GM23338 (cell line): ENCODE measurements at regions not wholly inside any gene's neighbourhood (a gene's known extent, or its start where the extent isn't known, plus 50 kb on each side); places are given as distances from the start of the nearest gene placed in this dataset.
A peak's percentile ranks its signal among the peaks of the same experiment; 100 is the strongest.

ENCODE experiments used
- ATAC-seq: fragments of 200-7000 bp; cut with Tn5 transposase; 3 replicates; pipeline ENCODE4 v1.9.1; 2020
- DNase-seq: peaks from one replicate; pipeline ENCODE4 v3.0.0-alpha.2; 2015; ENCODE audit warnings: low spot score
- H2AFZ ChIP-seq: fragments of 200-600 bp; sonication (generic); 2 replicates; pipeline ENCODE4 v1.8.0; 2016; ENCODE audit warnings: antibody characterized with exemption, mild to moderate bottlenecking, moderate library complexity
- H3F3A ChIP-seq: fragments of 200-600 bp; sonication (generic); replicated peaks from 2 replicates; pipeline ENCODE4 v1.8.0; 2017; ENCODE audit warnings: antibody characterized with exemption, mixed run types, low read depth
- H3K27ac ChIP-seq: fragments of 200-600 bp; sonication (generic); 2 replicates; pipeline ENCODE4 v1.6.1; 2016; ENCODE audit warnings: low read depth
- H3K27me3 ChIP-seq: fragments of 200-600 bp; sonication (generic); 2 replicates; pipeline ENCODE4 v1.8.0; 2016; ENCODE audit warnings: mild to moderate bottlenecking, mixed run types, moderate library complexity; ENCODE audit not compliant: insufficient read depth
- H3K36me3 ChIP-seq: fragments of 200-600 bp; sonication (generic); 2 replicates; pipeline ENCODE4 v1.8.0; 2016; ENCODE audit warnings: mild to moderate bottlenecking; ENCODE audit not compliant: insufficient read depth
- H3K4me1 ChIP-seq: fragments of 200-600 bp; sonication (generic); 2 replicates; pipeline ENCODE4 v1.8.0; 2016; ENCODE audit warnings: mild to moderate bottlenecking, moderate library complexity; ENCODE audit not compliant: insufficient read depth
- H3K4me2 ChIP-seq: fragments of 200-600 bp; sonication (generic); 2 replicates; pipeline ENCODE4 v1.7.1; 2017; ENCODE audit warnings: mixed run types
- H3K4me3 ChIP-seq: fragments of 200-600 bp; sonication (generic); 2 replicates; pipeline ENCODE4 v1.6.1; 2016; ENCODE audit warnings: mixed run types
- H3K79me2 ChIP-seq: fragments of 200-600 bp; sonication (generic); replicated peaks from 2 replicates; pipeline ENCODE4 v1.8.0; 2017; ENCODE audit warnings: mild to moderate bottlenecking; ENCODE audit not compliant: insufficient read depth
- H3K9me2 ChIP-seq: fragments of 200-600 bp; sonication (generic); 2 replicates; pipeline ENCODE4 v1.8.0; 2017; ENCODE audit not compliant: insufficient read depth
- H4K20me1 ChIP-seq: fragments of 200-600 bp; sonication (generic); replicated peaks from 2 replicates; pipeline ENCODE4 v1.8.0; 2017; ENCODE audit warnings: mild to moderate bottlenecking; ENCODE audit not compliant: insufficient read depth
- H3K27ac Mint-ChIP-seq: 2 replicates; pipeline ENCODE4 v1.8.0; 2020; ENCODE audit warnings: inconsistent platforms, mild to moderate bottlenecking, moderate library complexity, mixed read lengths
- H3K27me3 Mint-ChIP-seq: 3 replicates; pipeline ENCODE4 v1.8.0; 2022; ENCODE audit warnings: low read depth, mild to moderate bottlenecking, moderate library complexity, mixed read lengths, inconsistent platforms; ENCODE audit not compliant: insufficient read depth, poor library complexity
- H3K36me3 Mint-ChIP-seq: 3 replicates; pipeline ENCODE4 v1.8.0; 2021; ENCODE audit warnings: low read depth, mild to moderate bottlenecking, inconsistent platforms, moderate library complexity, mixed read lengths
- H3K4me1 Mint-ChIP-seq: 3 replicates; pipeline ENCODE4 v1.8.0; 2020; ENCODE audit warnings: mild to moderate bottlenecking, inconsistent platforms, mixed read lengths
- H3K4me3 Mint-ChIP-seq: 3 replicates; pipeline ENCODE4 v1.8.0; 2021; ENCODE audit warnings: moderate library complexity, mild to moderate bottlenecking, inconsistent platforms, mixed read lengths
- H3K9me3 Mint-ChIP-seq: 3 replicates; pipeline ENCODE4 v1.8.0; 2020; ENCODE audit warnings: moderate library complexity, mild to moderate bottlenecking, inconsistent platforms, mixed read lengths
- CREB1 ChIP-seq: fragments of 250-450 bp; sonication (Bioruptor Pico); IDR thresholded peaks from 2 replicates; pipeline ENCODE4 v1.5.0; 2020; ENCODE audit warnings: low read depth, mild to moderate bottlenecking, moderate library complexity
- CTCF ChIP-seq, 2 experiments: fragments of 200-600 bp in 1 of 2; sonication (generic) in 1 of 2; conservative IDR thresholded peaks; 2 replicates each; pipeline versions ENCODE4 v1.5.1 to v1.6.1; 2016 to 2017; ENCODE audit warnings: antibody characterized with exemption in 2 of 2, low read depth in 2 of 2, mild to moderate bottlenecking in 2 of 2, moderate library complexity in 1 of 2
- ETS1 ChIP-seq: IDR thresholded peaks from 2 replicates; pipeline ENCODE4 v1.6.1; 2016; ENCODE audit warnings: antibody characterized with exemption
- EZH2 ChIP-seq: fragments of 200-600 bp; sonication (generic); IDR thresholded peaks from one replicate; pipeline ENCODE4 v1.8.0; 2017; ENCODE audit warnings: antibody characterized with exemption, mild to moderate bottlenecking, low read depth; ENCODE audit not compliant: unreplicated experiment
- EZH2phosphoT487 ChIP-seq: fragments of 200-600 bp; sonication (generic); IDR thresholded peaks from one replicate; pipeline ENCODE4 v1.8.1; 2018; ENCODE audit warnings: antibody characterized with exemption; ENCODE audit not compliant: unreplicated experiment
- JUNB ChIP-seq: IDR thresholded peaks from one replicate; pipeline ENCODE4 v1.6.1; 2016; ENCODE audit warnings: antibody characterized with exemption; ENCODE audit not compliant: unreplicated experiment
- POLR2AphosphoS5 ChIP-seq: IDR thresholded peaks from 2 replicates; pipeline ENCODE4 v1.6.1; 2016; ENCODE audit warnings: antibody characterized with exemption, low read depth
- STAT1 ChIP-seq: IDR thresholded peaks from one replicate; pipeline ENCODE4 v1.6.1; 2016; ENCODE audit warnings: antibody characterized with exemption; ENCODE audit not compliant: unreplicated experiment
- ZNF114 ChIP-seq: fragments of 250-450 bp; sonication (Bioruptor Pico); IDR thresholded peaks from 2 replicates; pipeline ENCODE4 v1.5.0; 2020; ENCODE audit warnings: mild to moderate bottlenecking, moderate library complexity
- ZNF331 ChIP-seq: fragments of 250-450 bp; sonication (Bioruptor Pico); IDR thresholded peaks from 2 replicates; pipeline ENCODE4 v1.5.0; 2020; ENCODE audit warnings: low read depth, mild to moderate bottlenecking, moderate library complexity
- TF ChIP-seq, protein P1 (sequence below): fragments of 250-450 bp; sonication (Bioruptor Pico); IDR thresholded peaks from 2 replicates; pipeline ENCODE4 v1.5.0; 2020; ENCODE audit warnings: mild to moderate bottlenecking, moderate library complexity
- TF ChIP-seq, protein P2 (sequence below): IDR thresholded peaks from one replicate; pipeline ENCODE4 v1.6.1; 2018; ENCODE audit warnings: antibody characterized with exemption; ENCODE audit not compliant: unreplicated experiment

DNA sequence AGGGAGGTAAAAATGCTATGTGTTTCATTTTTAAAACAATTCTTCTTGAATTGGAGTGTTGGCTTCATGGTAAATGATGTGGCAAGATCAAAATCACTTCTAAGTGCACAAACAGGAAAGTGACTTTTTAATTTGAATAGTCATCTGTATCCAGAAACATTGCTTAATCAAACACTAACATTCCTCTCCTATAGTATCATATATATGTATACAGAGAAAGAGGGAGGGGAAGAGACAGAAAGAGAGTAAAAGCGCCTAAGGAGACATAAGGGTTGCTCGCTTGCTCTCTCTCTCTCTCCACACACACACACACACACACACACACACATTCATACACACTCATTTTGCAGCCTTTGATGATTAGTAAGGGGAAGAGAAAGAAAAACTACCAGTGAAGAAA lies 95.4 kb upstream of the PRDM9 start (continued):
- TF ChIP-seq, protein P1, sequence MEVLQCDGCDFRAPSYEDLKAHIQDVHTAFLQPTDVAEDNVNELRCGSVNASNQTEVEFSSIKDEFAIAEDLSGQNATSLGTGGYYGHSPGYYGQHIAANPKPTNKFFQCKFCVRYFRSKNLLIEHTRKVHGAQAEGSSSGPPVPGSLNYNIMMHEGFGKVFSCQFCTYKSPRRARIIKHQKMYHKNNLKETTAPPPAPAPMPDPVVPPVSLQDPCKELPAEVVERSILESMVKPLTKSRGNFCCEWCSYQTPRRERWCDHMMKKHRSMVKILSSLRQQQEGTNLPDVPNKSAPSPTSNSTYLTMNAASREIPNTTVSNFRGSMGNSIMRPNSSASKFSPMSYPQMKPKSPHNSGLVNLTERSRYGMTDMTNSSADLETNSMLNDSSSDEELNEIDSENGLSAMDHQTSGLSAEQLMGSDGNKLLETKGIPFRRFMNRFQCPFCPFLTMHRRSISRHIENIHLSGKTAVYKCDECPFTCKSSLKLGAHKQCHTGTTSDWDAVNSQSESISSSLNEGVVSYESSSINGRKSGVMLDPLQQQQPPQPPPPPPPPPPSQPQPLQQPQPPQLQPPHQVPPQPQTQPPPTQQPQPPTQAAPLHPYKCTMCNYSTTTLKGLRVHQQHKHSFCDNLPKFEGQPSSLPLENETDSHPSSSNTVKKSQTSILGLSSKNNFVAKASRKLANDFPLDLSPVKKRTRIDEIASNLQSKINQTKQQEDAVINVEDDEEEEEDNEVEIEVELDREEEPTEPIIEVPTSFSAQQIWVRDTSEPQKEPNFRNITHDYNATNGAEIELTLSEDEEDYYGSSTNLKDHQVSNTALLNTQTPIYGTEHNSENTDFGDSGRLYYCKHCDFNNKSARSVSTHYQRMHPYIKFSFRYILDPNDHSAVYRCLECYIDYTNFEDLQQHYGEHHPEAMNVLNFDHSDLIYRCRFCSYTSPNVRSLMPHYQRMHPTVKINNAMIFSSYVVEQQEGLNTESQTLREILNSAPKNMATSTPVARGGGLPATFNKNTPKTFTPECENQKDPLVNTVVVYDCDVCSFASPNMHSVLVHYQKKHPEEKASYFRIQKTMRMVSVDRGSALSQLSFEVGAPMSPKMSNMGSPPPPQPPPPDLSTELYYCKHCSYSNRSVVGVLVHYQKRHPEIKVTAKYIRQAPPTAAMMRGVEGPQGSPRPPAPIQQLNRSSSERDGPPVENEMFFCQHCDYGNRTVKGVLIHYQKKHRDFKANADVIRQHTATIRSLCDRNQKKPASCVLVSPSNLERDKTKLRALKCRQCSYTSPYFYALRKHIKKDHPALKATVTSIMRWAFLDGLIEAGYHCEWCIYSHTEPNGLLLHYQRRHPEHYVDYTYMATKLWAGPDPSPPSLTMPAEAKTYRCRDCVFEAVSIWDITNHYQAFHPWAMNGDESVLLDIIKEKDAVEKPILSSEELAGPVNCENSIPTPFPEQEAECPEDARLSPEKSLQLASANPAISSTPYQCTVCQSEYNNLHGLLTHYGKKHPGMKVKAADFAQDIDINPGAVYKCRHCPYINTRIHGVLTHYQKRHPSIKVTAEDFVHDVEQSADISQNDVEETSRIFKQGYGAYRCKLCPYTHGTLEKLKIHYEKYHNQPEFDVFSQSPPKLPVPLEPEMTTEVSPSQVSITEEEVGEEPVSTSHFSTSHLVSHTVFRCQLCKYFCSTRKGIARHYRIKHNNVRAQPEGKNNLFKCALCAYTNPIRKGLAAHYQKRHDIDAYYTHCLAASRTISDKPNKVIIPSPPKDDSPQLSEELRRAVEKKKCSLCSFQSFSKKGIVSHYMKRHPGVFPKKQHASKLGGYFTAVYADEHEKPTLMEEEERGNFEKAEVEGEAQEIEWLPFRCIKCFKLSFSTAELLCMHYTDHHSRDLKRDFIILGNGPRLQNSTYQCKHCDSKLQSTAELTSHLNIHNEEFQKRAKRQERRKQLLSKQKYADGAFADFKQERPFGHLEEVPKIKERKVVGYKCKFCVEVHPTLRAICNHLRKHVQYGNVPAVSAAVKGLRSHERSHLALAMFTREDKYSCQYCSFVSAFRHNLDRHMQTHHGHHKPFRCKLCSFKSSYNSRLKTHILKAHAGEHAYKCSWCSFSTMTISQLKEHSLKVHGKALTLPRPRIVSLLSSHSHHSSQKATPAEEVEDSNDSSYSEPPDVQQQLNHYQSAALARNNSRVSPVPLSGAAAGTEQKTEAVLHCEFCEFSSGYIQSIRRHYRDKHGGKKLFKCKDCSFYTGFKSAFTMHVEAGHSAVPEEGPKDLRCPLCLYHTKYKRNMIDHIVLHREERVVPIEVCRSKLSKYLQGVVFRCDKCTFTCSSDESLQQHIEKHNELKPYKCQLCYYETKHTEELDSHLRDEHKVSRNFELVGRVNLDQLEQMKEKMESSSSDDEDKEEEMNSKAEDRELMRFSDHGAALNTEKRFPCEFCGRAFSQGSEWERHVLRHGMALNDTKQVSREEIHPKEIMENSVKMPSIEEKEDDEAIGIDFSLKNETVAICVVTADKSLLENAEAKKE (CRISPR knock-in tag) = no peak
- no peak for TF ChIP-seq ZNF114

- no peaks in the 10 kb centered on the region for H3K36me3 ChIP-seq
- H3K27me3 ChIP-seq = no peaks in the 10 kb centered on the region
- H2AFZ ChIP-seq = peak overlapping the region; percentile 78
- Mint-ChIP-seq H3K36me3 (no peaks in the 10 kb centered on the region; the same call in 2 of the 3 replicates), H3K27ac (no peak overlapping the region), H3K4me3 (no peak overlapping the region), H3K4me1 (peaks cover 2% of the 10 kb centered on the region), H3K9me3 (peaks cover 6% of the 10 kb centered on the region; the same call in 2 of the 3 replicates), H3K27me3 (peaks cover 4% of the 10 kb centered on the region)
- H3K4me1 ChIP-seq = no peaks in the 10 kb centered on the region
- H4K20me1 ChIP-seq = no peaks in the 10 kb centered on the region
- ATAC-seq (no peak), DNase-seq (no peak)
- no peak overlapping the region for H3K4me2 ChIP-seq
- H3K27ac ChIP-seq = no peak overlapping the region
- no peaks in the 10 kb centered on the region for H3F3A ChIP-seq
- no peaks in the 10 kb centered on the region for H3K79me2 ChIP-seq
- no peak overlapping the region for H3K4me3 ChIP-seq
- H3K9me2 ChIP-seq = no peaks in the 10 kb centered on the region
- no peak for TF ChIP-seq CTCF (conservative IDR thresholded peaks at IDR 0.05; ENCODE audit: low read depth in 2 of 2)
- TF ChIP-seq ZNF331 (CRISPR knock-in tag) = no peak
- TF ChIP-seq POLR2AphosphoS5 = no peak
- TF ChIP-seq, protein P2, sequence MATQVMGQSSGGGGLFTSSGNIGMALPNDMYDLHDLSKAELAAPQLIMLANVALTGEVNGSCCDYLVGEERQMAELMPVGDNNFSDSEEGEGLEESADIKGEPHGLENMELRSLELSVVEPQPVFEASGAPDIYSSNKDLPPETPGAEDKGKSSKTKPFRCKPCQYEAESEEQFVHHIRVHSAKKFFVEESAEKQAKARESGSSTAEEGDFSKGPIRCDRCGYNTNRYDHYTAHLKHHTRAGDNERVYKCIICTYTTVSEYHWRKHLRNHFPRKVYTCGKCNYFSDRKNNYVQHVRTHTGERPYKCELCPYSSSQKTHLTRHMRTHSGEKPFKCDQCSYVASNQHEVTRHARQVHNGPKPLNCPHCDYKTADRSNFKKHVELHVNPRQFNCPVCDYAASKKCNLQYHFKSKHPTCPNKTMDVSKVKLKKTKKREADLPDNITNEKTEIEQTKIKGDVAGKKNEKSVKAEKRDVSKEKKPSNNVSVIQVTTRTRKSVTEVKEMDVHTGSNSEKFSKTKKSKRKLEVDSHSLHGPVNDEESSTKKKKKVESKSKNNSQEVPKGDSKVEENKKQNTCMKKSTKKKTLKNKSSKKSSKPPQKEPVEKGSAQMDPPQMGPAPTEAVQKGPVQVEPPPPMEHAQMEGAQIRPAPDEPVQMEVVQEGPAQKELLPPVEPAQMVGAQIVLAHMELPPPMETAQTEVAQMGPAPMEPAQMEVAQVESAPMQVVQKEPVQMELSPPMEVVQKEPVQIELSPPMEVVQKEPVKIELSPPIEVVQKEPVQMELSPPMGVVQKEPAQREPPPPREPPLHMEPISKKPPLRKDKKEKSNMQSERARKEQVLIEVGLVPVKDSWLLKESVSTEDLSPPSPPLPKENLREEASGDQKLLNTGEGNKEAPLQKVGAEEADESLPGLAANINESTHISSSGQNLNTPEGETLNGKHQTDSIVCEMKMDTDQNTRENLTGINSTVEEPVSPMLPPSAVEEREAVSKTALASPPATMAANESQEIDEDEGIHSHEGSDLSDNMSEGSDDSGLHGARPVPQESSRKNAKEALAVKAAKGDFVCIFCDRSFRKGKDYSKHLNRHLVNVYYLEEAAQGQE = no peak
- TF ChIP-seq JUNB = no peak
- TF ChIP-seq EZH2phosphoT487 = no peak
- no peak for TF ChIP-seq ZNF114
- no peak for TF ChIP-seq CREB1 (CRISPR knock-in tag)
- TF ChIP-seq STAT1 = no peak
- no peak for TF ChIP-seq EZH2
- no peak for TF ChIP-seq ETS1
Measured at GRCh38 chr5:23411200-23411599, 96.2 kb upstream of the PRDM9 start.
